Heart right ventricle (tissue), 16 donors: ENCODE measurements at regions not wholly inside any gene's neighbourhood (a gene's known extent, or its start where the extent isn't known, plus 50 kb on each side); places are given as distances from the start of the nearest gene placed in this dataset.

Experiments
- ATAC-seq, 8 donors: fragments of 200-7000 bp; cut with Tn5 transposase; one replicate each; pipeline ENCODE4 v1.9.1; 2020; ENCODE audit warnings: mild to moderate bottlenecking in 8 of 8, moderate library complexity in 8 of 8, moderate number of reproducible peaks in 1 of 8
- DNase-seq, 2 donors: peaks; one replicate each; pipeline ENCODE4 v3.0.0-alpha.2; 2020
- H3K27ac ChIP-seq, 10 donors: fragments of 200-600 bp; sonication (generic) in 2 of 10; one replicate each; pipeline versions ENCODE4 v1.5.0 to v1.8.0; 2020 to 2022; ENCODE audit warnings: mild to moderate bottlenecking in 3 of 10
- H3K27me3 ChIP-seq, 7 donors: fragments of 200-600 bp; one replicate each; pipeline ENCODE4 v1.8.0; 2021 to 2022; ENCODE audit warnings: mild to moderate bottlenecking in 2 of 7
- H3K36me3 ChIP-seq, 9 donors: fragments of 200-600 bp; sonication (generic) in 1 of 9; one replicate each; pipeline versions ENCODE4 v1.5.0 to v1.8.0; 2020 to 2022; ENCODE audit warnings: mild to moderate bottlenecking in 2 of 9
- H3K4me1 ChIP-seq, 9 donors: fragments of 200-600 bp; sonication (generic) in 1 of 9; one replicate each; pipeline versions ENCODE4 v1.5.0 to v1.8.0; 2020 to 2022; ENCODE audit warnings: mild to moderate bottlenecking in 4 of 9
- H3K4me3 ChIP-seq, 10 donors: fragments of 200-600 bp; sonication (generic) in 2 of 10; one replicate each; pipeline versions ENCODE4 v1.5.0 to v1.8.0; 2020 to 2022; ENCODE audit warnings: mild to moderate bottlenecking in 7 of 10, moderate library complexity in 2 of 10
- H3K9me3 ChIP-seq, 11 donors: fragments of 200-600 bp in 10 of 11; sonication (generic) in 2 of 11; one replicate each; pipeline versions ENCODE4 v1.5.0 to v1.8.0; 2013 to 2022; ENCODE audit warnings: mild to moderate bottlenecking in 2 of 11, control low read depth in 1 of 11, moderate library complexity in 1 of 11
- WGBS, 2 donors: extraction: QIAGEN DNeasy Blood & Tissue Kit; methylation state at CpG; one replicate each; pipeline ENCODE4 v1.1.7; 2013; ENCODE audit warnings: inconsistent platforms in 1 of 2; 5-methylcytosine and 5-hydroxymethylcytosine counted together
- intact Hi-C, 10 donors: fragments of 100-400 bp; cut with DNase I; formaldehyde crosslinking; loops; one replicate each; pipeline versions ENCODE4 v1.11.1 to v1.14.2; 2022
- TF ChIP-seq, protein P1 (sequence below), 9 donors: fragments of 200-600 bp; sonication (generic) in 2 of 9; IDR thresholded peaks; one replicate each; pipeline versions ENCODE4 v1.5.0 to v1.8.0; 2021 to 2022; ENCODE audit warnings: antibody characterized with exemption in 9 of 9, mild to moderate bottlenecking in 5 of 9, moderate library complexity in 1 of 9
- donor health status: Arrhythmogenic right ventricular cardiomyopathy.
- donor health status: ischemic (EF 13 %, LVEDD 7.1; RV severe dilation, severe dysfunction).
- donor health status: healthy with polysubstance abuse.
- donor health status: DM: no; HTN: yes; CAD: no.
- donor health status: DM: no; HTN: no; CAD: no.
- donor health status: ischemic (EF 25% LVEDD 6.9; RV normal size, moderate dysfunction).
- donor health status: ischemic (EF 25% LVEDD 5.7; RV mildly dilated, moderate dysfunction).
- donor health status: healthy.
- donor health status: DM: yes; HTN: yes; CAD: no.
- donor health status: Ischemic cardiomyopathy.
- donor health status: ischemic (EF 35%, LVEDD 5.7; RV mildly dilated, moderate dysfunction).
- donor health status: nonischemic (EF 11% LVEDD 7.7; RV severe dilation, severe dysfunction).
- donor health status: DM: yes; HTN: yes; CAD: no.
- donor health status: PGD.
- donor health status: ischemic (EF 29% LVEDD 5.4; RV normal size, mild dysfunction).
- donor health status: nonischemic (EF 23%, LVEDD 6.1; RV moderate dilation, normal function).

- 94% methylated on average over 1 of the region's 1 CpG for WGBS, 2 donors
- no peaks in the 10 kb centered on the region for H3K27me3 ChIP-seq
- ATAC-seq (no peak), DNase-seq (no peak)
- no peaks in the 10 kb centered on the region for H3K36me3 ChIP-seq
- intact Hi-C loops: no loop called here
- no peak overlapping the region for H3K27ac ChIP-seq
- TF ChIP-seq, protein P1, sequence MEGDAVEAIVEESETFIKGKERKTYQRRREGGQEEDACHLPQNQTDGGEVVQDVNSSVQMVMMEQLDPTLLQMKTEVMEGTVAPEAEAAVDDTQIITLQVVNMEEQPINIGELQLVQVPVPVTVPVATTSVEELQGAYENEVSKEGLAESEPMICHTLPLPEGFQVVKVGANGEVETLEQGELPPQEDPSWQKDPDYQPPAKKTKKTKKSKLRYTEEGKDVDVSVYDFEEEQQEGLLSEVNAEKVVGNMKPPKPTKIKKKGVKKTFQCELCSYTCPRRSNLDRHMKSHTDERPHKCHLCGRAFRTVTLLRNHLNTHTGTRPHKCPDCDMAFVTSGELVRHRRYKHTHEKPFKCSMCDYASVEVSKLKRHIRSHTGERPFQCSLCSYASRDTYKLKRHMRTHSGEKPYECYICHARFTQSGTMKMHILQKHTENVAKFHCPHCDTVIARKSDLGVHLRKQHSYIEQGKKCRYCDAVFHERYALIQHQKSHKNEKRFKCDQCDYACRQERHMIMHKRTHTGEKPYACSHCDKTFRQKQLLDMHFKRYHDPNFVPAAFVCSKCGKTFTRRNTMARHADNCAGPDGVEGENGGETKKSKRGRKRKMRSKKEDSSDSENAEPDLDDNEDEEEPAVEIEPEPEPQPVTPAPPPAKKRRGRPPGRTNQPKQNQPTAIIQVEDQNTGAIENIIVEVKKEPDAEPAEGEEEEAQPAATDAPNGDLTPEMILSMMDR (IDR thresholded peaks at IDR 0.05): no peak
- peaks cover 0 to 18% (median 8%) of the 10 kb centered on the region in 11 donors for H3K9me3 ChIP-seq
- no peaks in the 10 kb centered on the region for H3K4me1 ChIP-seq
- H3K4me3 ChIP-seq: no peak overlapping the region
Observed at GRCh38 chr17:69999253-69999652, 75.8 kb upstream of the KCNJ16 start.

DNA sequence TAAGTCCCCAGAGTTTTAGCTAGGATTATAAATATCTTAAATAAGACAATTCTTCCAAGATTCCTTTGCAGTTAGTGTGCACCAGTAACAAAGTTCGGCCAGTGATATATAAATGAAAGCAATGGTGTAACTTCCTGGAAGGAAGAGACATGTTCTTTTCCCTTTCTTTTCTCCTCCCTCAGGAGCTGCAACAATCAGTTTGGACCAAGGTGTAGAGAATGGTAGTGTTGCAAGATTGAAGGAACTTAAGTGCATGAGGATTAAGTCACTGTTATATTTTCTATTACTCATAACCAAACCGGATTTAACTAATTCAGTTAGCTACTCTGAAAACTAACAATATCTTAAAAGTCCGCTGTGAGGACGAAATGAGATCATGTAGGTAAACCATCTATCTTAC is 68.9 kb upstream of the KCNJ16 start:
- Histone ChIP-seq H3K36me3 (no peaks in the 10 kb centered on the region), H3K27ac (no peak overlapping the region), H3K9me3 (peaks cover 0 to 7% (median 0%) of the 10 kb centered on the region in 11 donors), H3K4me3 (no peak overlapping the region), H3K4me1 (no peaks in the 10 kb centered on the region), H3K27me3 (no peaks in the 10 kb centered on the region)
- intact Hi-C loops: no loop called here
- WGBS, 2 donors: 85 to 87% methylated on average over 4 of the region's 4 CpGs
- DNase-seq (no peak), ATAC-seq (no peak)
- TF ChIP-seq, protein P1 (IDR thresholded peaks at IDR 0.05): no peak

DNA sequence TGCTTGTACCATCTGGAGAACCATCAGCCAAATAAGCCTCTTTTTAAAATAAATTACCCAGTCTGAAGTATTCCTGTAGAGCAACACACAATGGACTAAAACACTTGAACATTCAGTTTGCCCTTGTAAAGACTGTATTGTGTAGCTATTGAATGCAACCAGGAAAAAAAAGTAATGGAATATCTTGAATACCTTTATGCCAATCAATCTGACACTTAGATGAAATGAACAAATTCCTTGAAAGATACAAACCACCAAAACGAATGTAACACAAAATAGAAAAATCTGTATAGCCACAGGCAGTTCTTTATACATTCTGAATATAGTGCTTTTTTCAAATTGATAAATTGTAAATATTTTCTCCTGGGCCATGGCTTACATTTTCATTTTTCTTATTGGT is 63.3 kb upstream of the KCNJ16 start:
- H3K27ac ChIP-seq: no peak overlapping the region
- peaks cover 0 to 7% (median 0%) of the 10 kb centered on the region in 11 donors for H3K9me3 ChIP-seq
- DNase-seq (no peak), ATAC-seq (no peak)
- intact Hi-C loops: no loop called here
- TF ChIP-seq, protein P1 (IDR thresholded peaks at IDR 0.05): no peak
- no peaks in the 10 kb centered on the region for H3K36me3 ChIP-seq
- H3K4me1 ChIP-seq: no peaks in the 10 kb centered on the region
- 69 to 85% methylated on average over 1 of the region's 1 CpG for WGBS, 2 donors
- H3K27me3 ChIP-seq: no peaks in the 10 kb centered on the region
- H3K4me3 ChIP-seq: no peak overlapping the region

DNA sequence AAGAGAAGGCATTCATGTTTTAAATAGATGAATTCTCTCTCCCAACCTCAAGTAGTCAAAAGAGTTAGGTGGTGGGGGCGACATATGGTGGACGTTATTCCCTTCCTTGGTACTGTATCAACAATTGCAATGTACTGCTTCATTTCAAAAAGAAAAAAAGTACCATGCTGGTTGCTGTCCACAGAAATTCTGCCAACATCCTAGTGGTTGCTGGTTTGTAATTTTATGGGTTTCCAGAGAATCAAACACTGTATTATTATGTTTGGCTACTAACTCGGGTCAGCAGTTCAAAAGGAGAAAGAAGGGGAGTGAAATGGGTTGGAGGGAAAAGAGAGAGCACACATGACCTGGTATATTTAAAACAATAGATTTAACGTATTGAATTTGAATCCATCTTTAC is 61.1 kb upstream of the KCNJ16 start:
- DNase-seq (no peak), ATAC-seq (no peak)
- WGBS, 2 donors: 82 to 87% methylated on average over 4 of the region's 4 CpGs
- Histone ChIP-seq H3K9me3 (peaks cover 0 to 2% (median 0%) of the 10 kb centered on the region in 11 donors), H3K4me1 (no peaks in the 10 kb centered on the region), H3K36me3 (no peaks in the 10 kb centered on the region), H3K27me3 (no peaks in the 10 kb centered on the region), H3K27ac (no peak overlapping the region), H3K4me3 (no peak overlapping the region)
- TF ChIP-seq, protein P1 (IDR thresholded peaks at IDR 0.05): no peak
- intact Hi-C loops: no loop called here
